ENCODE measurements at regions not wholly inside any gene's neighbourhood (a gene's known extent, or its start where the extent isn't known, plus 50 kb on each side); places are given as distances from the start of the nearest gene placed in this dataset.

DNA sequence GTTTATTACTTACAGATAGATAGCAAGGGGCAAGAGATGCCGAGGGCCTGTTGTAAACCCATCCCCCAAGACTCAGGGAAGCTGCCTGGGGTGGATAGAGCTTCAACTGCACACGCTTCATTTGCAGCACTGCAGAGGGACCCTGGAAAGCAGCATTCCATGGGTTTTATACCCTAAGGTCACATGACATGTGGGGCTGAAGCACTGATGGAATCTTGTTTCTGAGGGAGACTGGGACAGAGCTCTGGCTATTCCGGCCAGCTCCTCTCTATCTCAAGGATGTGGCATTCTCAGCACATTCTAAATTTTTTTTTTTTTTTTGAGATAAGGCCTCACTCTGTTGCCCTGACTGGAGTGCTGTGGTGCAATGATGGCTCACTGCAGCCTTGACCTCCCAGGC lies 300.1 kb downstream of the MYCN start:
- no peak for DNase-seq (ENCODE audit: low spot score)
- Histone ChIP-seq H3K9ac (ENCODE audit: low read depth in 1 of 2, low read length in 2 of 2) (no peak overlapping the region), H3K4me1 (ENCODE audit: control insufficient read depth in 4 of 4, insufficient read depth in 4 of 4, low read length in 3 of 4) (no peaks in the 10 kb centered on the region), H3K36me3 (ENCODE audit: control insufficient read depth in 4 of 4, insufficient read depth in 3 of 4, low read depth in 1 of 4, low read length in 3 of 4) (no peaks in the 10 kb centered on the region), H3K9me3 (ENCODE audit: control insufficient read depth in 4 of 4, low read length in 3 of 4) (no peaks in the 10 kb centered on the region), H3K27ac (ENCODE audit: low read depth in 1 of 2, low read length in 2 of 2) (no peak overlapping the region), H3K4me3 (ENCODE audit: low read depth in 1 of 3, low read length in 3 of 3) (no peak overlapping the region), H3K27me3 (ENCODE audit: control insufficient read depth in 4 of 4, insufficient read depth in 4 of 4, low read length in 3 of 4) (peaks cover 0 to 2% (median 0%) of the 10 kb centered on the region in 4 donors)
- TF ChIP-seq, protein P1, sequence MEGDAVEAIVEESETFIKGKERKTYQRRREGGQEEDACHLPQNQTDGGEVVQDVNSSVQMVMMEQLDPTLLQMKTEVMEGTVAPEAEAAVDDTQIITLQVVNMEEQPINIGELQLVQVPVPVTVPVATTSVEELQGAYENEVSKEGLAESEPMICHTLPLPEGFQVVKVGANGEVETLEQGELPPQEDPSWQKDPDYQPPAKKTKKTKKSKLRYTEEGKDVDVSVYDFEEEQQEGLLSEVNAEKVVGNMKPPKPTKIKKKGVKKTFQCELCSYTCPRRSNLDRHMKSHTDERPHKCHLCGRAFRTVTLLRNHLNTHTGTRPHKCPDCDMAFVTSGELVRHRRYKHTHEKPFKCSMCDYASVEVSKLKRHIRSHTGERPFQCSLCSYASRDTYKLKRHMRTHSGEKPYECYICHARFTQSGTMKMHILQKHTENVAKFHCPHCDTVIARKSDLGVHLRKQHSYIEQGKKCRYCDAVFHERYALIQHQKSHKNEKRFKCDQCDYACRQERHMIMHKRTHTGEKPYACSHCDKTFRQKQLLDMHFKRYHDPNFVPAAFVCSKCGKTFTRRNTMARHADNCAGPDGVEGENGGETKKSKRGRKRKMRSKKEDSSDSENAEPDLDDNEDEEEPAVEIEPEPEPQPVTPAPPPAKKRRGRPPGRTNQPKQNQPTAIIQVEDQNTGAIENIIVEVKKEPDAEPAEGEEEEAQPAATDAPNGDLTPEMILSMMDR (IDR thresholded peaks at IDR 0.05; ENCODE audit: low read depth, low read length, missing input control) = no peak
- TF ChIP-seq, protein P2, sequence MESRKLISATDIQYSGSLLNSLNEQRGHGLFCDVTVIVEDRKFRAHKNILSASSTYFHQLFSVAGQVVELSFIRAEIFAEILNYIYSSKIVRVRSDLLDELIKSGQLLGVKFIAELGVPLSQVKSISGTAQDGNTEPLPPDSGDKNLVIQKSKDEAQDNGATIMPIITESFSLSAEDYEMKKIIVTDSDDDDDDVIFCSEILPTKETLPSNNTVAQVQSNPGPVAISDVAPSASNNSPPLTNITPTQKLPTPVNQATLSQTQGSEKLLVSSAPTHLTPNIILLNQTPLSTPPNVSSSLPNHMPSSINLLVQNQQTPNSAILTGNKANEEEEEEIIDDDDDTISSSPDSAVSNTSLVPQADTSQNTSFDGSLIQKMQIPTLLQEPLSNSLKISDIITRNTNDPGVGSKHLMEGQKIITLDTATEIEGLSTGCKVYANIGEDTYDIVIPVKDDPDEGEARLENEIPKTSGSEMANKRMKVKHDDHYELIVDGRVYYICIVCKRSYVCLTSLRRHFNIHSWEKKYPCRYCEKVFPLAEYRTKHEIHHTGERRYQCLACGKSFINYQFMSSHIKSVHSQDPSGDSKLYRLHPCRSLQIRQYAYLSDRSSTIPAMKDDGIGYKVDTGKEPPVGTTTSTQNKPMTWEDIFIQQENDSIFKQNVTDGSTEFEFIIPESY (IDR thresholded peaks at IDR 0.05) = no peak
- TF ChIP-seq EGR1 (IDR thresholded peaks at IDR 0.05; ENCODE audit: low read depth in 2 of 2) = no peak
- TF ChIP-seq HNF4G (IDR thresholded peaks at IDR 0.05) = no peak
- no peak for TF ChIP-seq RAD21 (IDR thresholded peaks at IDR 0.05)
- no peak for TF ChIP-seq FOXA2 (IDR thresholded peaks at IDR 0.05)
- no peak for TF ChIP-seq SP1 (IDR thresholded peaks at IDR 0.05)
- no peak for TF ChIP-seq TAF1 (conservative IDR thresholded peaks at IDR 0.05)
- TF ChIP-seq HNF4A (conservative IDR thresholded peaks at IDR 0.05) = no peak
- TF ChIP-seq, protein P3, sequence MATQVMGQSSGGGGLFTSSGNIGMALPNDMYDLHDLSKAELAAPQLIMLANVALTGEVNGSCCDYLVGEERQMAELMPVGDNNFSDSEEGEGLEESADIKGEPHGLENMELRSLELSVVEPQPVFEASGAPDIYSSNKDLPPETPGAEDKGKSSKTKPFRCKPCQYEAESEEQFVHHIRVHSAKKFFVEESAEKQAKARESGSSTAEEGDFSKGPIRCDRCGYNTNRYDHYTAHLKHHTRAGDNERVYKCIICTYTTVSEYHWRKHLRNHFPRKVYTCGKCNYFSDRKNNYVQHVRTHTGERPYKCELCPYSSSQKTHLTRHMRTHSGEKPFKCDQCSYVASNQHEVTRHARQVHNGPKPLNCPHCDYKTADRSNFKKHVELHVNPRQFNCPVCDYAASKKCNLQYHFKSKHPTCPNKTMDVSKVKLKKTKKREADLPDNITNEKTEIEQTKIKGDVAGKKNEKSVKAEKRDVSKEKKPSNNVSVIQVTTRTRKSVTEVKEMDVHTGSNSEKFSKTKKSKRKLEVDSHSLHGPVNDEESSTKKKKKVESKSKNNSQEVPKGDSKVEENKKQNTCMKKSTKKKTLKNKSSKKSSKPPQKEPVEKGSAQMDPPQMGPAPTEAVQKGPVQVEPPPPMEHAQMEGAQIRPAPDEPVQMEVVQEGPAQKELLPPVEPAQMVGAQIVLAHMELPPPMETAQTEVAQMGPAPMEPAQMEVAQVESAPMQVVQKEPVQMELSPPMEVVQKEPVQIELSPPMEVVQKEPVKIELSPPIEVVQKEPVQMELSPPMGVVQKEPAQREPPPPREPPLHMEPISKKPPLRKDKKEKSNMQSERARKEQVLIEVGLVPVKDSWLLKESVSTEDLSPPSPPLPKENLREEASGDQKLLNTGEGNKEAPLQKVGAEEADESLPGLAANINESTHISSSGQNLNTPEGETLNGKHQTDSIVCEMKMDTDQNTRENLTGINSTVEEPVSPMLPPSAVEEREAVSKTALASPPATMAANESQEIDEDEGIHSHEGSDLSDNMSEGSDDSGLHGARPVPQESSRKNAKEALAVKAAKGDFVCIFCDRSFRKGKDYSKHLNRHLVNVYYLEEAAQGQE (IDR thresholded peaks at IDR 0.05) = no peak
- TF ChIP-seq JUND (IDR thresholded peaks at IDR 0.05) = no peak
- no peak for TF ChIP-seq GABPA (IDR thresholded peaks at IDR 0.05 in 1 of 2, conservative IDR thresholded peaks at IDR 0.05 in 1 of 2)
- no peak for TF ChIP-seq NR2F2 (IDR thresholded peaks at IDR 0.05)
- TF ChIP-seq YY1 (IDR thresholded peaks at IDR 0.05) = no peak
- WGBS = 80% methylated on average over 3 of the region's 3 CpGs

DNA sequence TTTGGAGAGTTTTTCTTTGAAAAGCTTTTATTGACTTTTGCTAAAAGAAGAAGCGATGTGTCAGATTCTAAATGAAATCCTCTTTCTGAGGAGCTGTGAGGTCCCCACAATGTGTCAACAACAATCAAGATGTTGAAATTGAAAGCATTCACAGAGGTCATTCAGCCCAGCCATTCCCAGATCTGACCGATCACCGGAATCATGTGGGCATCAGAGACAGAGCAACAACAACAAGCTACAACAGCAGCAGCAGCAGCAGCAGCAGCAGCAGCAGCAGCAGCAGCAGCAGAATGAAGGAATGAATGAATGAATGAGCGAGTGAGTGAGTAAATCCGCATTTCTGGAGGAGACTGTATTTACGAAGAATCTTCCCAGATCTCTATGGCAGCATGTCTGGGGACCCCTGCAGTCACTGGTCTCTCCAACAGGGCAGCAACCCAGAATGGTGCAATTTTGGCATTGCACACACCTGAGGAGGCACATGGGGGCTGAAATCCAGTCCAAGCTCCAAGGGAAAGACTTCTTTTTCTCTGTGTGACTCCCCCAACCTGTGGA lies 299.0 kb downstream of the MYCN start:
- H3K36me3 ChIP-seq (ENCODE audit: control insufficient read depth in 4 of 4, insufficient read depth in 3 of 4, low read depth in 1 of 4, low read length in 3 of 4) = no peaks in the 10 kb centered on the region
- DNase-seq (ENCODE audit: low spot score) = no peak
- peaks cover 0 to 2% (median 0%) of the 10 kb centered on the region in 4 donors for H3K27me3 ChIP-seq (ENCODE audit: control insufficient read depth in 4 of 4, insufficient read depth in 4 of 4, low read length in 3 of 4)
- no peaks in the 10 kb centered on the region for H3K4me1 ChIP-seq (ENCODE audit: control insufficient read depth in 4 of 4, insufficient read depth in 4 of 4, low read length in 3 of 4)
- TF ChIP-seq, protein P4, sequence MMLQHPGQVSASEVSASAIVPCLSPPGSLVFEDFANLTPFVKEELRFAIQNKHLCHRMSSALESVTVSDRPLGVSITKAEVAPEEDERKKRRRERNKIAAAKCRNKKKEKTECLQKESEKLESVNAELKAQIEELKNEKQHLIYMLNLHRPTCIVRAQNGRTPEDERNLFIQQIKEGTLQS (IDR thresholded peaks at IDR 0.05) = no peak
- TF ChIP-seq EGR1 (IDR thresholded peaks at IDR 0.05; ENCODE audit: low read depth in 2 of 2) (no peak), GABPA (IDR thresholded peaks at IDR 0.05 in 1 of 2, conservative IDR thresholded peaks at IDR 0.05 in 1 of 2) (no peak), NR2F2 (IDR thresholded peaks at IDR 0.05) (no peak), RXRA (IDR thresholded peaks at IDR 0.05) (no peak), HNF4A (conservative IDR thresholded peaks at IDR 0.05) (no peak)
- TF ChIP-seq, protein P2 (IDR thresholded peaks at IDR 0.05) = no peak
- TF ChIP-seq, protein P1 (IDR thresholded peaks at IDR 0.05; ENCODE audit: low read depth, low read length, missing input control) = no peak
- H3K4me3 ChIP-seq (ENCODE audit: low read depth in 1 of 3, low read length in 3 of 3) = no peak overlapping the region
- H3K9me3 ChIP-seq (ENCODE audit: control insufficient read depth in 4 of 4, low read length in 3 of 4) = no peaks in the 10 kb centered on the region
- H3K9ac ChIP-seq (ENCODE audit: low read depth in 1 of 2, low read length in 2 of 2) = no peak overlapping the region
- no peak overlapping the region for H3K27ac ChIP-seq (ENCODE audit: low read depth in 1 of 2, low read length in 2 of 2)
- 72% methylated on average over 6 of the region's 6 CpGs for WGBS
